B cell (primary cell): ENCODE measurements at regions not wholly inside any gene's neighbourhood (a gene's known extent, or its start where the extent isn't known, plus 50 kb on each side); places are given as distances from the start of the nearest gene placed in this dataset.

Experiments used
- ATAC-seq: fragments of 200-7000 bp; cut with Tn5 transposase; one replicate; pipeline ENCODE4 v1.10.0; 2021; ENCODE audit warnings: low read depth, mild to moderate bottlenecking, moderate number of reproducible peaks, moderate library complexity
- CTCF ChIA-PET: fragments of 350-600 bp; sonication (Branson Sonifier 250); formaldehyde crosslinking; loops from one replicate; lab custom pipeline; 2021; ENCODE audit warnings: antibody characterized with exemption, inconsistent platforms; lab: Charles Lee
- POLR2A ChIA-PET: fragments of 350-600 bp; sonication (Branson Sonifier 250); formaldehyde crosslinking; loops from one replicate; lab custom pipeline; 2021; ENCODE audit warnings: antibody characterized with exemption; lab: Charles Lee
- DNase-seq: peaks from one replicate; pipeline ENCODE4 v3.0.0; 2013
- H2AFZ ChIP-seq: 2 replicates; pipeline ENCODE4 v1.6.1; 2012; ENCODE audit warnings: mild to moderate bottlenecking, low read depth, low read length; ENCODE audit not compliant: insufficient read depth, poor library complexity, severe bottlenecking
- H3K27ac ChIP-seq, 2 donors: 1 replicate in 1 of 2; 2 replicates in 1 of 2; pipeline ENCODE4 v1.5.1; 2012 to 2013; ENCODE audit warnings: low read length in 2 of 2, mild to moderate bottlenecking in 2 of 2, moderate library complexity in 1 of 2
- H3K27me3 ChIP-seq, 4 experiments: fragments of 200-600 bp in 1 of 4; sonication (generic) in 1 of 4; replicated peaks in 1 of 4; 1 replicate in 2 of 4; 2 replicates in 2 of 4; pipeline versions ENCODE4 v1.6.1 to v1.7.0; 2013 to 2016; ENCODE audit warnings: low read length in 3 of 4, mild to moderate bottlenecking in 2 of 4, mixed read lengths in 1 of 4, moderate library complexity in 1 of 4; ENCODE audit not compliant: insufficient read depth in 4 of 4, control insufficient read depth in 3 of 4; ENCODE audit errors: control extremely low read depth in 1 of 4
- H3K36me3 ChIP-seq, 2 experiments: replicated peaks in 1 of 2; 1 replicate in 1 of 2; 2 replicates in 1 of 2; pipeline versions ENCODE4 v1.6.1 to v1.7.1; 2013; ENCODE audit warnings: low read length in 1 of 2; ENCODE audit not compliant: insufficient read depth in 2 of 2, control insufficient read depth in 1 of 2; ENCODE audit errors: control extremely low read depth in 1 of 2, extremely low read depth in 1 of 2
- H3K4me1 ChIP-seq, 2 donors: fragments of 200-600 bp in 1 of 2; sonication (generic) in 1 of 2; 1 replicate in 1 of 2; 2 replicates in 1 of 2; pipeline versions ENCODE4 v1.5.1 to v1.6.1; 2013 to 2017; ENCODE audit warnings: low read length in 2 of 2; ENCODE audit not compliant: control insufficient read depth in 2 of 2, insufficient read depth in 2 of 2
- H3K4me2 ChIP-seq: replicated peaks from 2 replicates; pipeline ENCODE3; 2012; ENCODE audit warnings: mild to moderate bottlenecking, low read depth, low read length; ENCODE audit not compliant: poor library complexity, severe bottlenecking
- H3K4me3 ChIP-seq, 5 experiments: fragments of 200-600 bp in 1 of 5; sonication (generic) in 1 of 5; 1 replicate in 3 of 5; 2 replicates in 2 of 5; pipeline versions ENCODE4 v1.5.1 to v1.7.0; 2011 to 2016; ENCODE audit warnings: low read length in 4 of 5, mild to moderate bottlenecking in 4 of 5, low read depth in 2 of 5, control low read depth in 1 of 5, moderate library complexity in 1 of 5; ENCODE audit not compliant: insufficient read depth in 1 of 5; ENCODE audit errors: control extremely low read depth in 1 of 5, extremely low read depth in 1 of 5
- H3K79me2 ChIP-seq: fragments of 200-600 bp; sonication (generic); one replicate; pipeline ENCODE4 v1.6.0; 2016; ENCODE audit warnings: low read length; ENCODE audit not compliant: control insufficient read depth, insufficient read depth
- H3K9ac ChIP-seq: fragments of 200-600 bp; sonication (generic); 2 replicates; pipeline ENCODE4 v1.6.1; 2017; ENCODE audit warnings: mild to moderate bottlenecking, low read length, moderate library complexity
- H3K9me3 ChIP-seq, 3 donors: one replicate each; pipeline versions ENCODE4 v1.6.1 to v1.7.1; 2013; ENCODE audit warnings: low read length in 2 of 3; ENCODE audit not compliant: control insufficient read depth in 2 of 3, insufficient read depth in 1 of 3; ENCODE audit errors: control extremely low read depth in 1 of 3
- H4K20me1 ChIP-seq: 2 replicates; pipeline ENCODE4 v1.6.0; 2012; ENCODE audit warnings: mild to moderate bottlenecking, low read length; ENCODE audit not compliant: insufficient read depth, control insufficient read depth, poor library complexity, severe bottlenecking
- H3K27ac Mint-ChIP-seq: one replicate; pipeline ENCODE4 v1.8.0; 2021; ENCODE audit warnings: mixed read lengths
- H3K27me3 Mint-ChIP-seq: one replicate; pipeline ENCODE4 v1.8.0; 2021; ENCODE audit warnings: mixed read lengths
- H3K4me1 Mint-ChIP-seq: one replicate; pipeline ENCODE4 v1.8.0; 2021; ENCODE audit warnings: mixed read lengths
- H3K4me3 Mint-ChIP-seq: one replicate; pipeline ENCODE4 v1.8.0; 2021; ENCODE audit warnings: mixed read lengths
- H3K9me3 Mint-ChIP-seq: one replicate; pipeline ENCODE4 v1.8.0; 2022; ENCODE audit warnings: mixed read lengths; ENCODE audit not compliant: insufficient read depth
- CTCF ChIP-seq: fragments of 200-600 bp; IDR thresholded peaks from one replicate; pipeline ENCODE4 v1.8.0; 2022; ENCODE audit warnings: antibody characterized with exemption, mild to moderate bottlenecking
- EZH2 ChIP-seq: IDR thresholded peaks from 2 replicates; pipeline ENCODE4 v1.6.1; 2012; ENCODE audit warnings: borderline replicate concordance, low read depth, mild to moderate bottlenecking, moderate library complexity, low read length; ENCODE audit not compliant: insufficient read depth, poor library complexity, severe bottlenecking
- whole genome bisulfite sequencing: methylation state at CpG from one replicate; pipeline ENCODE4 v1.1.5; 2013; ENCODE audit warnings: missing lambda C conversion rate; ENCODE audit not compliant: insufficient coverage; 5-methylcytosine and 5-hydroxymethylcytosine counted together
- intact Hi-C: fragments of 100-400 bp; cut with micrococcal nuclease; formaldehyde crosslinking; loops from one replicate; pipeline ENCODE4 v1.10.0; 2022

DNA sequence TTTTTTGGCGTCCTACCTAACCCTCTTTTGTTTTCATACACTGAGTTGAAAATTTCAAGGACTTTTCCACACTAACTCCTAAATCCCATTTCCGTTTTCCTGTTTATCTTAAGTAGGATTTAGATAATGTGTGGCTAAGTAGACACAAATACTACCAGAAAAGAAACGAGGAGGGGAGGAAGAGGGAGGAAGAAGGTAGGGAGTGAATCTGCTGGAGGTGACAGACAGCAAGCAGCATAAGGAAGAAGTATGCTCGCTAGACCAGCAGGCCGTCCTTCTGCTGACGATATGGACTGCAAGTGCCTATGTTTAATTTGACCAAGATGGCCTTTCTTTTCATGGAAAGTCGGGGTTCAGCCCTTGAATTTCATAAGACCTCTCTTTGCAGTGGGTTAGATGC, 256.9 kb upstream of the RAB4A start:
- no peak overlapping the region for H3K27ac ChIP-seq
- POLR2A ChIA-PET: no interaction called here
- no peaks in the 10 kb centered on the region for H3K4me1 ChIP-seq
- H4K20me1 ChIP-seq: no peaks in the 10 kb centered on the region
- WGBS: 88% methylated on average over 4 of the region's 7 CpGs
- no peak for TF ChIP-seq CTCF
- no peak for TF ChIP-seq EZH2
- H3K4me3 ChIP-seq: no peak overlapping the region
- H3K79me2 ChIP-seq: no peaks in the 10 kb centered on the region
- H3K4me2 ChIP-seq: no peak overlapping the region
- no peak for ATAC-seq
- Mint-ChIP-seq H3K4me1 (no peaks in the 10 kb centered on the region), H3K27ac (no peak overlapping the region), H3K27me3 (peaks cover 16% of the 10 kb centered on the region), H3K9me3 (no peaks in the 10 kb centered on the region), H3K4me3 (no peak overlapping the region)
- H2AFZ ChIP-seq: no peak overlapping the region
- H3K27me3 ChIP-seq: peaks cover 0 to 3% (median 0%) of the 10 kb centered on the region in 4 experiments
- no peak overlapping the region for H3K9ac ChIP-seq
- H3K9me3 ChIP-seq: no peaks in the 10 kb centered on the region
- CTCF ChIA-PET: no interaction called here
- H3K36me3 ChIP-seq: no peaks in the 10 kb centered on the region
- intact Hi-C loops: no loop called here
- DNase-seq: no peak

DNA sequence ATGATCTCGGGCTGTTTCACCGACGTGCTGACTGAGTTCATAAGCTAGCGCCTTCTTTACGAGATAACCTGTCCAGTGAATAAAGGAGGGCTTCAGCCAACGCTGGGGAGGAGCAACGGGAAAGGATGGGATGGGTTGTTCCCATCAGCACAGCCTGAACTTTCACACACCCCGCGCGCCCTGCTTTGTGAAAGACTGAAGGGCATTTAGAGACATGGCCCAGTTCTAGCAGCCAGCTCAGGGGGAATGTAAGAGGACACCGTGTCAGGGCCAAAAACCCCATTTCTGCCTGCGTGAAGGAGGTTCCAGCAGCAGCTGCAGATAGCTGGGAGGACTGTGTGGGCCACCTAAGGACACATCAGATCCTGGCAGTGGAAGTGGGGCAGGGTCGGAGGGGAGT, 255.1 kb upstream of the RAB4A start:
- peaks cover 0 to 3% (median 1%) of the 10 kb centered on the region in 4 experiments for H3K27me3 ChIP-seq
- Mint-ChIP-seq H3K27ac (no peak overlapping the region), H3K4me1 (no peaks in the 10 kb centered on the region), H3K4me3 (no peak overlapping the region), H3K27me3 (peaks cover 16% of the 10 kb centered on the region), H3K9me3 (no peaks in the 10 kb centered on the region)
- TF ChIP-seq EZH2 (no peak), CTCF (no peak)
- DNase-seq (no peak), ATAC-seq (no peak)
- no peak overlapping the region for H3K9ac ChIP-seq
- H3K79me2 ChIP-seq: no peaks in the 10 kb centered on the region
- no peak overlapping the region for H3K4me3 ChIP-seq
- 95% methylated on average over 12 of the region's 13 CpGs for WGBS
- H4K20me1 ChIP-seq: no peaks in the 10 kb centered on the region
- H3K36me3 ChIP-seq: no peaks in the 10 kb centered on the region
- ChIA-PET CTCF (no interaction called here), POLR2A (no interaction called here)
- H3K9me3 ChIP-seq: no peaks in the 10 kb centered on the region
- intact Hi-C loops: no loop called here
- H3K4me2 ChIP-seq: no peak overlapping the region
- H3K4me1 ChIP-seq: no peaks in the 10 kb centered on the region
- H2AFZ ChIP-seq: no peak overlapping the region
- H3K27ac ChIP-seq: no peak overlapping the region
